ENCODE measurements at regions not wholly inside any gene's neighbourhood (a gene's known extent, or its start where the extent isn't known, plus 50 kb on each side); places are given as distances from the start of the nearest gene placed in this dataset.
"Not testable (repeated sequence)": the region's sequence is repeated elsewhere in the genome, so short reads cannot be mapped to it uniquely, and the experiment has no call there.

DNA sequence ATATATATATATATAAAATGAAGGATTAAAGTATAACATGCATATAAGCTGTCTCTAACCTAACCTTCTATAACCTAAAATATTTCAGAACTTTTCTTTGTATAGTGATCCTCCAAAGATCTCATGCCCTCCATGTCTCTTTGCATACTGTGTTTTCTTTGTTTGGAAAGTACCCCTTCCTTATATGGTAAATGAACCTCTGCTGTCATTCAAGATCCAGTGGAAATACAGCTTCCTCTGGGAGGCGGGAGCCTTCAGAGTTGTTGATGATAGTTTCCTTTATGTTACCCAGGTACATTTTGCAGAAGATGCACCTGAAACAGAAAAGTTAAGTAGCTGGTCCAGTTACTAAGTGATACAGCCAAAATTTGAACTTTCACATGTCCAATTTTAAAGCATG lies 233.3 kb upstream of the FOXP2 start:
- DNase-seq = no peak
- Histone ChIP-seq H3K9me3 (no peaks in the 10 kb centered on the region), H3K4me3 (no peak overlapping the region), H3K27me3 (no peaks in the 10 kb centered on the region), H3K27ac (no peak overlapping the region), H3K4me1 (no peaks in the 10 kb centered on the region), H3K36me3 (no peaks in the 10 kb centered on the region)
- 79 to 81% methylated on average over 1 of the region's 1 CpG for WGBS, 2 donors
- TF ChIP-seq, protein P1, sequence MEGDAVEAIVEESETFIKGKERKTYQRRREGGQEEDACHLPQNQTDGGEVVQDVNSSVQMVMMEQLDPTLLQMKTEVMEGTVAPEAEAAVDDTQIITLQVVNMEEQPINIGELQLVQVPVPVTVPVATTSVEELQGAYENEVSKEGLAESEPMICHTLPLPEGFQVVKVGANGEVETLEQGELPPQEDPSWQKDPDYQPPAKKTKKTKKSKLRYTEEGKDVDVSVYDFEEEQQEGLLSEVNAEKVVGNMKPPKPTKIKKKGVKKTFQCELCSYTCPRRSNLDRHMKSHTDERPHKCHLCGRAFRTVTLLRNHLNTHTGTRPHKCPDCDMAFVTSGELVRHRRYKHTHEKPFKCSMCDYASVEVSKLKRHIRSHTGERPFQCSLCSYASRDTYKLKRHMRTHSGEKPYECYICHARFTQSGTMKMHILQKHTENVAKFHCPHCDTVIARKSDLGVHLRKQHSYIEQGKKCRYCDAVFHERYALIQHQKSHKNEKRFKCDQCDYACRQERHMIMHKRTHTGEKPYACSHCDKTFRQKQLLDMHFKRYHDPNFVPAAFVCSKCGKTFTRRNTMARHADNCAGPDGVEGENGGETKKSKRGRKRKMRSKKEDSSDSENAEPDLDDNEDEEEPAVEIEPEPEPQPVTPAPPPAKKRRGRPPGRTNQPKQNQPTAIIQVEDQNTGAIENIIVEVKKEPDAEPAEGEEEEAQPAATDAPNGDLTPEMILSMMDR (IDR thresholded peaks at IDR 0.05) = no peak
- TF ChIP-seq POLR2A (IDR thresholded peaks at IDR 0.05) (no peak), EP300 (IDR thresholded peaks at IDR 0.05) (no peak), POLR2AphosphoS5 (IDR thresholded peaks at IDR 0.05) (no peak)
- ATAC-seq (ENCODE audit: low FRiP score in 2 of 2) = no peak

DNA sequence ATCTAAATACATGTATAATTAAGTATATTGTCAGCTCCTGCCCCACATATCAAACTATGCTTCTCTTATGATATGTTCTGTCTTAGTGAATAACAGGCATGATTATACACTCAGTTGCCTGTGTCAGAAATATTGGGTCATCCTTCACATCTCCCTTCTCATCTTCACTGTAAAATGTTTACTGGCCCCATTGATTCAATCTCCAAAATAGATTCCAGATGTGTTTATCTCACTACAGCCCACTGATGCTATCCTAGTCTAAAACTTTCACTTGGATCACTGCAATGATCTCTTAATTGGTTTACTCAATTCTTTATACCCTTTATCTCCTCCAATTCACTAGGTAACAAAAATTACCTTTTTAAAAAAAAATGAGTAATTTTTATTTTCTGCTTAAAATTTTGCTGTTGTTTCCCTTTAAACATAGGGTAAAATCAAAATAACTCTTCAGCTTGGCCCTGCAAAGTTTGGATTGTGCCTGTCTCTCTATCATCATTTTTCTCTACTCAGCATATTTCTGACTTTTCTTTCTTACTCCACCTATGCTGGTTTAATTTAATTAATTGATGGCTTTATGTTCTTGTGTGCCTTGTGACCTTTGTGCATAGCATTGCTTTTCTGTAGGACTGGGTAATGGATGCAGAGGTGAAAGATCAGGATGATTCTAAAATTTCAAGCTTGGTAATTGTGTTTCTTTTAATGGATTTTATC lies 233.9 kb upstream of the FOXP2 start:
- no peaks in the 10 kb centered on the region for H3K36me3 ChIP-seq

DNA sequence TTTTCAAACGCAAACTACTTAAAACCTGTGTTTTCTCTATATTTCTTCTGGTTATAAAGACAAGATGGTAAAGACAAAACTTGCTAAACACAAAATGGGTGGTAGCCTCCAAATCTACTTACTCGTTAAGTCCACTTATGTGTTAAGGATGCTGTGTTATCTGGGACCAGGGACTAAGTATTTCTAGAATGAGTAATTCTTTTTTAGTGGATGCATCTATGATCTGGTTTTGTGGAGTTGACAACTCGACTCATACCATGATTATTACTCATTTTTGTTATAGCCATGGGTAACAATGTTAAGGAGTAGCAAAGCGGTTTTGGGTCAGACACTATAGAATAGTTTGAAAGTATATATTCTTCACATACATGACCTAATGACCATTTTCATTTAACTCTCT lies 239.5 kb upstream of the FOXP2 start:
- Histone ChIP-seq H3K36me3 (no peaks in the 10 kb centered on the region), H3K4me3 (no peak overlapping the region), H3K27me3 (no peaks in the 10 kb centered on the region), H3K4me1 (no peaks in the 10 kb centered on the region), H3K27ac (no peak overlapping the region), H3K9me3 (no peaks in the 10 kb centered on the region)
- 77 to 85% methylated on average over 4 of the region's 4 CpGs for WGBS, 2 donors
- ATAC-seq (ENCODE audit: low FRiP score in 2 of 2) = no peak
- DNase-seq = no peak
- TF ChIP-seq EP300 (IDR thresholded peaks at IDR 0.05) = no peak
- TF ChIP-seq POLR2AphosphoS5 (IDR thresholded peaks at IDR 0.05) = no peak
- TF ChIP-seq, protein P1 (IDR thresholded peaks at IDR 0.05) = no peak
- no peak for TF ChIP-seq POLR2A (IDR thresholded peaks at IDR 0.05)

More for the DNA sequence above, 233.9 kb upstream of the FOXP2 start:
- no peaks in the 10 kb centered on the region for H3K27me3 ChIP-seq
- TF ChIP-seq EP300 (IDR thresholded peaks at IDR 0.05) = no peak
- TF ChIP-seq POLR2AphosphoS5 (IDR thresholded peaks at IDR 0.05) = no peak
- TF ChIP-seq POLR2A (IDR thresholded peaks at IDR 0.05) = no peak
- TF ChIP-seq, protein P1 (IDR thresholded peaks at IDR 0.05) = no peak
- H3K4me1 ChIP-seq = no peaks in the 10 kb centered on the region
- DNase-seq = no peak
- no peak overlapping the region for H3K27ac ChIP-seq
- H3K9me3 ChIP-seq = no peaks in the 10 kb centered on the region
- no peak overlapping the region for H3K4me3 ChIP-seq
- no peak for ATAC-seq (ENCODE audit: low FRiP score in 2 of 2)

DNA sequence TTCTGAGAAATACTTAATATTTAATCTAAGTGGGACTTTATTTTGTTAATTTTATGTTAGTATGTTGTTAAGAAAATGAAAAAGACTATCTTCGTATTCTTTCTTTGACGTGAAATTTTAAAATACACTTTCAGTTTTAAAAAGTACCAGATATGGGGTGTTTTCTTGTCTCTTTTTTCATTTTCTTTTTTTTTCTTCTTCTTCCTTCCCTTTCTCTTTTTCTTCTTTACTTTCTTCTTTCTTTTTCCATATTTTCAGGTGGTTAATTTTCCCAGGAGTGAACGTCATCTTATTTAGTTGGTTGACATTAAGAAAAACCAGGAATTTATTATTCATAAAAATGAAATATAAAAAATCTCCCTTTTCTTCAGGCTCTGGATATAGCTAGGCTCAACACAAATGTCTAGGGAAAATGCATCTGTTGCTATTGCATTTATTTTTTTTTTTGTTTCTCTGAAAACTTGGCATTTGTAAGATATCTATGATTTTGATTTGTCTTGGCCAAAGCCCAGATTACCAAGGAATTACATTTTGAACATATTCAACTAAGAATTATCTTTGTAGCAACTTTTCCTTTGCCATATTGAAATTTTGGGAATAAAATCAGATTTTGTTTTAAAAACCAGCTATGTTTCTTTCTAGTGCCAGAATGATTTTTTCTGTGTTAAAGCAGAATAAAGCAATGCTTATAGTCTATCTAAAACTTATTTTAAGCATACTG lies 241.3 kb upstream of the FOXP2 start:
- ATAC-seq (ENCODE audit: low FRiP score in 2 of 2) (no peak), DNase-seq (no peak)
- no peaks in the 10 kb centered on the region for H3K27me3 ChIP-seq
- WGBS, 2 donors = 90 to 93% methylated on average over 3 of the region's 3 CpGs
- no peak overlapping the region for H3K27ac ChIP-seq
- H3K36me3 ChIP-seq = no peaks in the 10 kb centered on the region
- no peak overlapping the region for H3K4me3 ChIP-seq
- TF ChIP-seq, protein P1 (IDR thresholded peaks at IDR 0.05) = no peak
- TF ChIP-seq POLR2AphosphoS5 (IDR thresholded peaks at IDR 0.05) (no peak), POLR2A (IDR thresholded peaks at IDR 0.05) (no peak), EP300 (IDR thresholded peaks at IDR 0.05) (no peak)
- no peaks in the 10 kb centered on the region for H3K9me3 ChIP-seq
- no peaks in the 10 kb centered on the region for H3K4me1 ChIP-seq

DNA sequence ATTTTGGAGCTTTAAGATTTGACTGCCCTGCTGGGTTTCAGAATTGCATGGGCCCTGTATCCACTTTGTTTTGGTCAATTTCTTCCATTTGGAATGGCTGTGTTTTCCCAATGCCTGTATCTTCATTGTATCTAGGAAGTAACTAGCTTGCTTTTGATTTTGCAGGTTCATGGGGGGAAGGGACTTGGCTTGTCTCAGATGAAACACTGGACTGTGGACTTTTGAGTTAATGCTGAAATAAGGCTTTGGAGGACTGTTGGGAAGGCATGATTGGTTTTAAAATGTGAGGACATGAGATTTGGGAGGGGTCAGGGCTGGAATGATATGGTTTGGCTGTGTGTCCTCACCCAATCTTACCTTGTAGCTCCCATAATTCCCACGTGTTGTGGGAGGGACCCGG lies 245.2 kb upstream of the FOXP2 start:
- H3K27ac ChIP-seq; H3K4me3 ChIP-seq; DNase-seq; H3K9me3 ChIP-seq; H3K27me3 ChIP-seq; ATAC-seq (ENCODE audit: low FRiP score in 2 of 2); H3K4me1 ChIP-seq; H3K36me3 ChIP-seq: not testable (repeated sequence)
- WGBS, 2 donors = 88 to 91% methylated on average over 2 of the region's 2 CpGs
